WTC11 (cell line): ENCODE measurements at regions not wholly inside any gene's neighbourhood (a gene's known extent, or its start where the extent isn't known, plus 50 kb on each side); places are given as distances from the start of the nearest gene placed in this dataset.
"Not testable (repeated sequence)": the region's sequence is repeated elsewhere in the genome, so short reads cannot be mapped to it uniquely, and the experiment has no call there.

Experiments used
- ATAC-seq: fragments of 200-7000 bp; cut with Tn5 transposase; 2 replicates; pipeline ENCODE4 v1.10.0; 2021; ENCODE audit warnings: mild to moderate bottlenecking, moderate library complexity
- CTCF ChIA-PET: fragments of 300-600 bp; sonication (Branson Sonifier 250); formaldehyde crosslinking; loops from one replicate; lab custom pipeline; 2021; ENCODE audit warnings: antibody characterized with exemption; lab: Charles Lee
- POLR2A ChIA-PET: fragments of 350-600 bp; sonication (Branson Sonifier 250); formaldehyde crosslinking; loops from one replicate; lab custom pipeline; 2021; ENCODE audit warnings: antibody characterized with exemption; lab: Charles Lee
- DNase-seq: peaks from one replicate; pipeline ENCODE4 v3.0.0; 2021; ENCODE audit warnings: low spot score
- H3K27ac Mint-ChIP-seq: 2 replicates; pipeline ENCODE4 v1.8.0; 2021; ENCODE audit warnings: mixed read lengths
- H3K27me3 Mint-ChIP-seq: 2 replicates; pipeline ENCODE4 v1.8.0; 2021; ENCODE audit warnings: low read depth, mild to moderate bottlenecking, moderate library complexity, mixed read lengths
- H3K36me3 Mint-ChIP-seq: 2 replicates; pipeline ENCODE4 v1.8.0; 2021; ENCODE audit warnings: mixed read lengths
- H3K4me1 Mint-ChIP-seq: 2 replicates; pipeline ENCODE4 v1.8.0; 2022; ENCODE audit warnings: mixed read lengths
- H3K4me3 Mint-ChIP-seq: 2 replicates; pipeline ENCODE4 v1.8.0; 2021; ENCODE audit warnings: mild to moderate bottlenecking, moderate library complexity, mixed read lengths
- H3K9me3 Mint-ChIP-seq: 2 replicates; pipeline ENCODE4 v1.8.0; 2021; ENCODE audit warnings: mixed read lengths
- CREM ChIP-seq: sonication (generic); formaldehyde crosslinking; IDR thresholded peaks from 2 replicates; pipeline ENCODE4 v1.8.1; 2022; ENCODE audit warnings: mild to moderate bottlenecking, missing genetic modification reagents, moderate library complexity
- FOXK1 ChIP-seq: sonication (generic); formaldehyde crosslinking; IDR thresholded peaks from 2 replicates; pipeline ENCODE4 v1.8.0; 2022; ENCODE audit warnings: mild to moderate bottlenecking, moderate library complexity, missing genetic modification reagents
- IRF2 ChIP-seq: sonication (generic); formaldehyde crosslinking; IDR thresholded peaks from 2 replicates; pipeline ENCODE4 v1.8.0; 2022; ENCODE audit warnings: low read depth, missing genetic modification reagents, borderline replicate concordance
- PRDM15 ChIP-seq: sonication (generic); formaldehyde crosslinking; IDR thresholded peaks from 2 replicates; pipeline ENCODE4 v1.8.0; 2022; ENCODE audit warnings: missing genetic modification reagents
- SP1 ChIP-seq: sonication (generic); formaldehyde crosslinking; conservative IDR thresholded peaks from 2 replicates; pipeline ENCODE4 v1.8.1; 2022; ENCODE audit warnings: missing genetic modification reagents
- ZMAT4 ChIP-seq: fragments of 250-450 bp; sonication (Bioruptor Pico); IDR thresholded peaks from 2 replicates; pipeline ENCODE4 v1.9.0; 2021; ENCODE audit warnings: mild to moderate bottlenecking
- ZNF317 ChIP-seq: sonication (generic); formaldehyde crosslinking; IDR thresholded peaks from 2 replicates; pipeline ENCODE4 v1.8.1; 2023; ENCODE audit warnings: low read depth, mild to moderate bottlenecking, moderate library complexity, missing genetic modification reagents, borderline replicate concordance
- ZNF423 ChIP-seq: fragments of 250-450 bp; sonication (Bioruptor Pico); IDR thresholded peaks from 2 replicates; pipeline ENCODE4 v2.1.2; 2022; ENCODE audit warnings: mild to moderate bottlenecking, moderate library complexity
- TF ChIP-seq, protein P1 (sequence below): sonication (generic); formaldehyde crosslinking; IDR thresholded peaks from 2 replicates; pipeline ENCODE4 v1.8.0; 2023; ENCODE audit warnings: missing genetic modification reagents, mild to moderate bottlenecking, borderline replicate concordance
- TF ChIP-seq, protein P2 (sequence below): sonication (generic); formaldehyde crosslinking; IDR thresholded peaks from 2 replicates; pipeline ENCODE4 v1.8.1; 2023; ENCODE audit warnings: mild to moderate bottlenecking, moderate library complexity, missing genetic modification reagents
- TF ChIP-seq, protein P3 (sequence below): fragments of 200-600 bp; IDR thresholded peaks from 2 replicates; pipeline ENCODE4 v1.8.0; 2022; ENCODE audit warnings: antibody characterized with exemption

DNA sequence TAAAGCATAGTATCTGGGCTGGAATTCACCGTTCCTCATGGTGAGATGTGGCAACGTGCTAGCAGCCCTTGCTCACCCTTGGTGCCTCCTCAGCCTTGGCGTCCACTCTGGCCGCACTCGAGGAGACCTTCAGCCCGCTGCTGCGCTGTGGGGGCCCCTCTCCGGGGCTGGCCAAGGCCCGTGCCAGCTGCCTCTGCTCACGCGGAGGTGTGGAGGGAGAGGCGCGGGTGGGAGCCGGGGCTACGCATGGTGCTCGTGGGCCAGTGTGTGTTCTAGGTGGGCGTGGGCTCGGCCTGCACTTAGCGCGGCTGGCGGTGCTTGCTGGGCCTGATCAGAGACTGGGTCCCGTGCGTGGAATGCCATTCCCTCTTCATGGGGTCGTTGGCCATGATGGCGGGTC lies 424.2 kb downstream of the KCTD16 start (continued):
- TF ChIP-seq, protein P1, sequence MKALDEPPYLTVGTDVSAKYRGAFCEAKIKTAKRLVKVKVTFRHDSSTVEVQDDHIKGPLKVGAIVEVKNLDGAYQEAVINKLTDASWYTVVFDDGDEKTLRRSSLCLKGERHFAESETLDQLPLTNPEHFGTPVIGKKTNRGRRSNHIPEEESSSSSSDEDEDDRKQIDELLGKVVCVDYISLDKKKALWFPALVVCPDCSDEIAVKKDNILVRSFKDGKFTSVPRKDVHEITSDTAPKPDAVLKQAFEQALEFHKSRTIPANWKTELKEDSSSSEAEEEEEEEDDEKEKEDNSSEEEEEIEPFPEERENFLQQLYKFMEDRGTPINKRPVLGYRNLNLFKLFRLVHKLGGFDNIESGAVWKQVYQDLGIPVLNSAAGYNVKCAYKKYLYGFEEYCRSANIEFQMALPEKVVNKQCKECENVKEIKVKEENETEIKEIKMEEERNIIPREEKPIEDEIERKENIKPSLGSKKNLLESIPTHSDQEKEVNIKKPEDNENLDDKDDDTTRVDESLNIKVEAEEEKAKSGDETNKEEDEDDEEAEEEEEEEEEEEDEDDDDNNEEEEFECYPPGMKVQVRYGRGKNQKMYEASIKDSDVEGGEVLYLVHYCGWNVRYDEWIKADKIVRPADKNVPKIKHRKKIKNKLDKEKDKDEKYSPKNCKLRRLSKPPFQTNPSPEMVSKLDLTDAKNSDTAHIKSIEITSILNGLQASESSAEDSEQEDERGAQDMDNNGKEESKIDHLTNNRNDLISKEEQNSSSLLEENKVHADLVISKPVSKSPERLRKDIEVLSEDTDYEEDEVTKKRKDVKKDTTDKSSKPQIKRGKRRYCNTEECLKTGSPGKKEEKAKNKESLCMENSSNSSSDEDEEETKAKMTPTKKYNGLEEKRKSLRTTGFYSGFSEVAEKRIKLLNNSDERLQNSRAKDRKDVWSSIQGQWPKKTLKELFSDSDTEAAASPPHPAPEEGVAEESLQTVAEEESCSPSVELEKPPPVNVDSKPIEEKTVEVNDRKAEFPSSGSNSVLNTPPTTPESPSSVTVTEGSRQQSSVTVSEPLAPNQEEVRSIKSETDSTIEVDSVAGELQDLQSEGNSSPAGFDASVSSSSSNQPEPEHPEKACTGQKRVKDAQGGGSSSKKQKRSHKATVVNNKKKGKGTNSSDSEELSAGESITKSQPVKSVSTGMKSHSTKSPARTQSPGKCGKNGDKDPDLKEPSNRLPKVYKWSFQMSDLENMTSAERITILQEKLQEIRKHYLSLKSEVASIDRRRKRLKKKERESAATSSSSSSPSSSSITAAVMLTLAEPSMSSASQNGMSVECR: no peak
- TF ChIP-seq ZNF317 (no peak), CREM (CRISPR knock-in tag) (no peak), IRF2 (no peak)
- TF ChIP-seq, protein P2, sequence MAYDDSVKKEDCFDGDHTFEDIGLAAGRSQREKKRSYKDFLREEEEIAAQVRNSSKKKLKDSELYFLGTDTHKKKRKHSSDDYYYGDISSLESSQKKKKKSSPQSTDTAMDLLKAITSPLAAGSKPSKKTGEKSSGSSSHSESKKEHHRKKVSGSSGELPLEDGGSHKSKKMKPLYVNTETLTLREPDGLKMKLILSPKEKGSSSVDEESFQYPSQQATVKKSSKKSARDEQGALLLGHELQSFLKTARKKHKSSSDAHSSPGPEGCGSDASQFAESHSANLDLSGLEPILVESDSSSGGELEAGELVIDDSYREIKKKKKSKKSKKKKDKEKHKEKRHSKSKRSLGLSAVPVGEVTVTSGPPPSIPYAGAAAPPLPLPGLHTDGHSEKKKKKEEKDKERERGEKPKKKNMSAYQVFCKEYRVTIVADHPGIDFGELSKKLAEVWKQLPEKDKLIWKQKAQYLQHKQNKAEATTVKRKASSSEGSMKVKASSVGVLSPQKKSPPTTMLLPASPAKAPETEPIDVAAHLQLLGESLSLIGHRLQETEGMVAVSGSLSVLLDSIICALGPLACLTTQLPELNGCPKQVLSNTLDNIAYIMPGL (CRISPR knock-in tag): no peak

- peak; percentile 57 for DNase-seq
- H3K27me3 Mint-ChIP-seq: peaks cover 31% of the 10 kb centered on the region
- POLR2A ChIA-PET, H3K27ac Mint-ChIP-seq, ATAC-seq, H3K36me3 Mint-ChIP-seq, H3K4me3 Mint-ChIP-seq: not testable (repeated sequence)
- CTCF ChIA-PET: interaction anchor here (0.9 kb wide), 1 partner anchor 126 kb away, joined by 4 read pairs; no protein-coding TSS in a partner anchor
- peaks cover 16% of the 10 kb centered on the region for H3K4me1 Mint-ChIP-seq
- peaks cover 26% of the 10 kb centered on the region for H3K9me3 Mint-ChIP-seq
Observed at GRCh38 chr5:144594234-144594633, 423.6 kb downstream of the KCTD16 start.

DNA sequence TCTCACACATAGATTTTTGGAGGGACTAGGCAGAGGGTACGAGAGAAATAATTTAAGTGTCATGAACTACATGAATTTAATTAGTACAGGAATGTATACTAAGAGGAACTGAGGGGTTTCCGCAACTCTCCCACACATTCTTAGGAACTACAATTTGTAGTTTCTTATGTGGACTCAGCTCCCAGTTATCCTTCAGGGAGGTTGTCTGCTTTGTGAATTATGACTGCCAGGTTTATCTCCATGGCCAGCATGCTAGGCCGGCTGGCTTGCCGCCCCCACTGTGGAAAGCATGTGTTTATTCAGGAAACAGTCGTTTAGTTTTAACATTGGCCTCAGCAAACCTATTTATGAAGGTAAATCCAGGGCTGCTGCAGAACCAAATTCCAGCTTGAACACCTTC lies 415.0 kb downstream of the KCTD16 start:
- ATAC-seq: no peak
- H3K4me1 Mint-ChIP-seq: peaks cover 29% of the 10 kb centered on the region
- H3K27me3 Mint-ChIP-seq: peaks cover 17% of the 10 kb centered on the region
- ChIA-PET POLR2A (no interaction called here), CTCF (no interaction called here)
- no peaks in the 10 kb centered on the region for H3K36me3 Mint-ChIP-seq
- H3K9me3 Mint-ChIP-seq: peaks cover 8% of the 10 kb centered on the region; the same call in 1 of the 2 replicates
- no peak for TF ChIP-seq ZMAT4 (CRISPR knock-in tag)
- no peak for TF ChIP-seq PRDM15 (CRISPR knock-in tag)
- TF ChIP-seq SP1 (CRISPR knock-in tag): no peak
- TF ChIP-seq, protein P3, sequence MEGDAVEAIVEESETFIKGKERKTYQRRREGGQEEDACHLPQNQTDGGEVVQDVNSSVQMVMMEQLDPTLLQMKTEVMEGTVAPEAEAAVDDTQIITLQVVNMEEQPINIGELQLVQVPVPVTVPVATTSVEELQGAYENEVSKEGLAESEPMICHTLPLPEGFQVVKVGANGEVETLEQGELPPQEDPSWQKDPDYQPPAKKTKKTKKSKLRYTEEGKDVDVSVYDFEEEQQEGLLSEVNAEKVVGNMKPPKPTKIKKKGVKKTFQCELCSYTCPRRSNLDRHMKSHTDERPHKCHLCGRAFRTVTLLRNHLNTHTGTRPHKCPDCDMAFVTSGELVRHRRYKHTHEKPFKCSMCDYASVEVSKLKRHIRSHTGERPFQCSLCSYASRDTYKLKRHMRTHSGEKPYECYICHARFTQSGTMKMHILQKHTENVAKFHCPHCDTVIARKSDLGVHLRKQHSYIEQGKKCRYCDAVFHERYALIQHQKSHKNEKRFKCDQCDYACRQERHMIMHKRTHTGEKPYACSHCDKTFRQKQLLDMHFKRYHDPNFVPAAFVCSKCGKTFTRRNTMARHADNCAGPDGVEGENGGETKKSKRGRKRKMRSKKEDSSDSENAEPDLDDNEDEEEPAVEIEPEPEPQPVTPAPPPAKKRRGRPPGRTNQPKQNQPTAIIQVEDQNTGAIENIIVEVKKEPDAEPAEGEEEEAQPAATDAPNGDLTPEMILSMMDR: no peak
- no peak for TF ChIP-seq FOXK1 (CRISPR knock-in tag)
- TF ChIP-seq ZNF423 (CRISPR knock-in tag): no peak
- DNase-seq: no peak
- no peak overlapping the region for H3K4me3 Mint-ChIP-seq
- no peak overlapping the region for H3K27ac Mint-ChIP-seq
